WERI-Rb-1 (cell line): ENCODE measurements at regions not wholly inside any gene's neighbourhood (a gene's known extent, or its start where the extent isn't known, plus 50 kb on each side); places are given as distances from the start of the nearest gene placed in this dataset.

Source experiments
- DNase-seq: peaks from one replicate; pipeline ENCODE4 v3.0.0-alpha.2; 2020
- H3K27ac ChIP-seq: fragments of 250-450 bp; sonication (Bioruptor Pico); 2 replicates; pipeline ENCODE4 v1.5.1; 2020; ENCODE audit warnings: mild to moderate bottlenecking, moderate library complexity
- H3K27me3 ChIP-seq: fragments of 250-450 bp; sonication (Bioruptor Pico); 2 replicates; pipeline ENCODE4 v1.5.1; 2021; ENCODE audit warnings: mild to moderate bottlenecking, low read depth, moderate library complexity; ENCODE audit not compliant: insufficient read depth, severe bottlenecking
- H3K36me3 ChIP-seq: fragments of 250-450 bp; sonication (Bioruptor Pico); 2 replicates; pipeline ENCODE4 v1.5.1; 2020; ENCODE audit warnings: mild to moderate bottlenecking, moderate library complexity
- H3K4me3 ChIP-seq: 2 replicates; pipeline ENCODE4 v1.5.1; 2011; ENCODE audit warnings: low read depth, mild to moderate bottlenecking, control low read depth, low read length
- H3K9me3 ChIP-seq: fragments of 250-450 bp; sonication (Bioruptor Pico); 2 replicates; pipeline ENCODE4 v1.5.1; 2021; ENCODE audit warnings: mild to moderate bottlenecking, moderate library complexity; ENCODE audit not compliant: severe bottlenecking
- TF ChIP-seq, protein P1 (sequence below): IDR thresholded peaks from 2 replicates; pipeline ENCODE4 v1.5.1; 2011; ENCODE audit warnings: low read depth, mild to moderate bottlenecking, control low read depth, inconsistent platforms, low read length

DNA sequence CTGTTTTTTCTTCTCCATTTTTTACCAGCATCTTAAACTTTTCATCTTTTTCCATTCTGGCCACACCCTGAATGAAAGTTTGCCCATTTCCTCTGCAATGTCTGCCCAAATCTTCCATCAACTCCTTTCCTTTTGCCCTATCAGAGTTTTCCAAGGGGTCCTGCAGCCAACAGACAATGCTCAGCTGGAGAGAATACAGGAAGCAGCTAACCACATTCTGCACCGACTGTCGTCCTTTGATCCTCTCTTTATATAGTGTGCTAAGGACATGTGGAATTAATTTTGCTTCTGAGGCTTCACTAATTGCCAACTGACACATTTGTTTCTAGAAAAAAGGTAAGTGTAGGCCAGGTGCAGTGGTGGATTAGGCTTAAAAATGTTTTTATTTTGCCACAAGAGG is 50.5 kb upstream of the DLX2 start:
- no peak overlapping the region for H3K27ac ChIP-seq
- TF ChIP-seq, protein P1, sequence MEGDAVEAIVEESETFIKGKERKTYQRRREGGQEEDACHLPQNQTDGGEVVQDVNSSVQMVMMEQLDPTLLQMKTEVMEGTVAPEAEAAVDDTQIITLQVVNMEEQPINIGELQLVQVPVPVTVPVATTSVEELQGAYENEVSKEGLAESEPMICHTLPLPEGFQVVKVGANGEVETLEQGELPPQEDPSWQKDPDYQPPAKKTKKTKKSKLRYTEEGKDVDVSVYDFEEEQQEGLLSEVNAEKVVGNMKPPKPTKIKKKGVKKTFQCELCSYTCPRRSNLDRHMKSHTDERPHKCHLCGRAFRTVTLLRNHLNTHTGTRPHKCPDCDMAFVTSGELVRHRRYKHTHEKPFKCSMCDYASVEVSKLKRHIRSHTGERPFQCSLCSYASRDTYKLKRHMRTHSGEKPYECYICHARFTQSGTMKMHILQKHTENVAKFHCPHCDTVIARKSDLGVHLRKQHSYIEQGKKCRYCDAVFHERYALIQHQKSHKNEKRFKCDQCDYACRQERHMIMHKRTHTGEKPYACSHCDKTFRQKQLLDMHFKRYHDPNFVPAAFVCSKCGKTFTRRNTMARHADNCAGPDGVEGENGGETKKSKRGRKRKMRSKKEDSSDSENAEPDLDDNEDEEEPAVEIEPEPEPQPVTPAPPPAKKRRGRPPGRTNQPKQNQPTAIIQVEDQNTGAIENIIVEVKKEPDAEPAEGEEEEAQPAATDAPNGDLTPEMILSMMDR = no peak
- H3K36me3 ChIP-seq = no peaks in the 10 kb centered on the region
- no peaks in the 10 kb centered on the region for H3K9me3 ChIP-seq
- H3K4me3 ChIP-seq = no peak overlapping the region
- DNase-seq = no peak
- H3K27me3 ChIP-seq = no peaks in the 10 kb centered on the region

DNA sequence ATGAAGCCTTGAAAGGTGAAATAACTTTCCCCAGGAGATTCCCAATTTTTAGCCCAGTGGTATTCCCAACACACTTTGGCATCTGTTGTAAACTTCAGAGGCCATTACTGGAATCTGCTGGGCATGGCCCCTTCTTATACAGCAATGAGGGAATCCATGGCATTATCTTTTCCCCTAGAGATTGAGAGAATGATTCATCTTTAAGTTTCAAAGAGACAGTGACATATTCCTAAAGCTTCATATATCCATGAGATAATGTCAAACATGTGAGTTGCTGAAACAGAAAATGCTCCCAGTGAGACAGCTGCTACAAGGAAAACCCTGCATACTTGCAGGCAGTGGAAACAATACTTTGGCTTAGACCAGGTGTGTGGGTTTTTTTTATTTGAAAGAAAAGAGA is 51.1 kb upstream of the DLX2 start:
- no peak for DNase-seq
- Histone ChIP-seq H3K9me3 (no peaks in the 10 kb centered on the region), H3K27ac (no peak overlapping the region), H3K36me3 (no peaks in the 10 kb centered on the region), H3K27me3 (no peaks in the 10 kb centered on the region), H3K4me3 (no peak overlapping the region)
- TF ChIP-seq, protein P1 = no peak

GRCh38 chr2:172155752-172156151 is 53.1 kb upstream of the DLX2 start:
- DNase-seq = no peak
- H3K4me3 ChIP-seq = no peak overlapping the region
- H3K36me3 ChIP-seq = no peaks in the 10 kb centered on the region
- TF ChIP-seq, protein P1 = no peak
- peaks cover 1% of the 10 kb centered on the region for H3K9me3 ChIP-seq
- H3K27ac ChIP-seq = no peak overlapping the region
- no peaks in the 10 kb centered on the region for H3K27me3 ChIP-seq

DNA sequence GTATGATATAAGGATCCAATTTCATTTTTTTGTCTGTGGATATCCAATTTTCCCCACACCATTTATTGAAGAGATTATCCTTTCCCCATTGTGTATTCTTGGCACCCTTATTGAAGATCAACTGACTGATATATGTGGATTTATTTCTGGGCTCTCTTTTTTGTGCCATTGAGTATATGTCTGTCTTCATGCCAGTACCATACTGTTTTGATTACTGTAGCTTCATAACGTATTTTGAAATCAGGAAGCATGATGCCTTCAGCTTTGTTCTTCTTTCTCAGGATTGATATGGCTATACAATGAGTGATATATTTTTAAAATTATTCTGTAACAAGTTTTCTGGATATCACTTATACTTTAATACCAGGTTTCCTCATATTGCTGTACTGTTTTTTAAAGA is 58.1 kb upstream of the DLX2 start:
- Histone ChIP-seq H3K9me3 (peaks cover 3% of the 10 kb centered on the region), H3K4me3 (no peak overlapping the region), H3K27ac (no peak overlapping the region), H3K36me3 (no peaks in the 10 kb centered on the region), H3K27me3 (no peaks in the 10 kb centered on the region)
- no peak for DNase-seq
- TF ChIP-seq, protein P1 = no peak

DNA sequence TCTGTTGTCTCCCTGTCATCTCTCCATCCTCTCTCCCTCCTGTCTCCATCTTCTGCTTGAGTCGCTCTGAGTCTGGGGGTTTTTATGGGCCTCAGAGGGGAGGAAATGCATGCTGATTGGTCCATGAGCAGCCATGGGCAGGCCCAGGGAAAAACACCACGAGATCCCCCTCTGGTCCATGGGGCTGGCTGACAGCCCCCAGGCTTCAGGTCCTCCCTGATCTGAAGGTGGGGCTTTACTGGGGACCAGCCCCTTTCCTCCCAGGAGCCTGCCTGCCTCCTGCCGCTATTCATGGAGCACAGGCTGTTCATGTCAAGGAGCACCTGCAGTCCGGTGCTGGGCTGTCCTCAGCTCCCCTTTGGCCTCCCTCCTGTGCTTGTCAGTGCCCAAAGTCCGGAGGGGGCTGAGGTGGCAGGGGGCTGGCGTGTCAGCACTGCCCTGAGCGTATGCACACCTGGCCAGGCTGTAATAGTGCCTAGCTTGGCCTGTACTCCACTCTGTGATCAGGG is 59.6 kb upstream of the DLX2 start:
- TF ChIP-seq, protein P1 = no peak
- no peak for DNase-seq

GRCh38 chr2:172162739-172163336 is 60.1 kb upstream of the DLX2 start:
- Histone ChIP-seq H3K27me3 (no peaks in the 10 kb centered on the region), H3K27ac (no peak overlapping the region), H3K4me3 (no peak overlapping the region), H3K9me3 (peaks cover 3% of the 10 kb centered on the region), H3K36me3 (no peaks in the 10 kb centered on the region)
- TF ChIP-seq, protein P1 = no peak
- no peak for DNase-seq

More for the DNA sequence above, 59.6 kb upstream of the DLX2 start:
- H3K9me3 ChIP-seq = peaks cover 3% of the 10 kb centered on the region
- no peak overlapping the region for H3K4me3 ChIP-seq
- no peak overlapping the region for H3K27ac ChIP-seq
- no peaks in the 10 kb centered on the region for H3K27me3 ChIP-seq
- no peaks in the 10 kb centered on the region for H3K36me3 ChIP-seq
